ENCODE measurements at regions not wholly inside any gene's neighbourhood (a gene's known extent, or its start where the extent isn't known, plus 50 kb on each side); places are given as distances from the start of the nearest gene placed in this dataset.

GRCh38 chr11:128328955-128329551 is 258.3 kb downstream of the ETS1 start:
- no peak for DNase-seq (ENCODE audit: low read depth, low spot score)

- DNase-seq (ENCODE audit: low read depth, low spot score): no peak
These were observed 260.1 kb downstream of the ETS1 start for GRCh38 chr11:128327274-128327673.

GRCh38 chr11:128326791-128327190 is 260.6 kb downstream of the ETS1 start:
- no peak for DNase-seq (ENCODE audit: low read depth, low spot score)

- no peak for DNase-seq (ENCODE audit: low read depth, low spot score)
These were observed 262.7 kb downstream of the ETS1 start for GRCh38 chr11:128324531-128325141.

- no peak for DNase-seq (ENCODE audit: low read depth, low spot score)
These were observed 263.3 kb downstream of the ETS1 start for GRCh38 chr11:128324051-128324481.

- DNase-seq (ENCODE audit: low read depth, low spot score): peak; percentile 31
These were observed 264.0 kb downstream of the ETS1 start for GRCh38 chr11:128323381-128323780.

GRCh38 chr11:128318856-128319474 is 268.4 kb downstream of the ETS1 start:
- DNase-seq (ENCODE audit: low read depth, low spot score): peak; percentile 43

- no peak for DNase-seq (ENCODE audit: low read depth, low spot score)
These were observed 270.7 kb downstream of the ETS1 start for GRCh38 chr11:128316541-128317227.

- DNase-seq (ENCODE audit: low read depth, low spot score): no peak
These were observed 271.4 kb downstream of the ETS1 start for GRCh38 chr11:128315933-128316332.

GRCh38 chr11:128313931-128314330 is 273.4 kb downstream of the ETS1 start:
- no peak for DNase-seq (ENCODE audit: low read depth, low spot score)

GRCh38 chr11:128311742-128312719 is 275.3 kb downstream of the ETS1 start:
- DNase-seq (ENCODE audit: low read depth, low spot score): no peak

GRCh38 chr11:128310676-128311445 is 276.5 kb downstream of the ETS1 start:
- no peak for DNase-seq (ENCODE audit: low read depth, low spot score)

GRCh38 chr11:128310005-128310404 is 277.4 kb downstream of the ETS1 start:
- no peak for DNase-seq (ENCODE audit: low read depth, low spot score)

- DNase-seq (ENCODE audit: low read depth, low spot score): no peak
These were observed 278.6 kb downstream of the ETS1 start for GRCh38 chr11:128308794-128309193.

- no peak for DNase-seq (ENCODE audit: low read depth, low spot score)
These were observed 281.8 kb downstream of the ETS1 start for GRCh38 chr11:128305588-128305987.

- no peak for DNase-seq (ENCODE audit: low read depth, low spot score)
These were observed 282.5 kb downstream of the ETS1 start for GRCh38 chr11:128304666-128305485.

- DNase-seq (ENCODE audit: low read depth, low spot score): no peak
These were observed 283.2 kb downstream of the ETS1 start for GRCh38 chr11:128304116-128304515.

GRCh38 chr11:128303383-128303782 is 284.0 kb downstream of the ETS1 start:
- DNase-seq (ENCODE audit: low read depth, low spot score): no peak

GRCh38 chr11:128302425-128303186 is 284.8 kb downstream of the ETS1 start:
- DNase-seq (ENCODE audit: low read depth, low spot score): no peak
